ENCODE measurements at regions not wholly inside any gene's neighbourhood (a gene's known extent, or its start where the extent isn't known, plus 50 kb on each side); places are given as distances from the start of the nearest gene placed in this dataset.
"Not testable (repeated sequence)": the region's sequence is repeated elsewhere in the genome, so short reads cannot be mapped to it uniquely, and the experiment has no call there.

DNA sequence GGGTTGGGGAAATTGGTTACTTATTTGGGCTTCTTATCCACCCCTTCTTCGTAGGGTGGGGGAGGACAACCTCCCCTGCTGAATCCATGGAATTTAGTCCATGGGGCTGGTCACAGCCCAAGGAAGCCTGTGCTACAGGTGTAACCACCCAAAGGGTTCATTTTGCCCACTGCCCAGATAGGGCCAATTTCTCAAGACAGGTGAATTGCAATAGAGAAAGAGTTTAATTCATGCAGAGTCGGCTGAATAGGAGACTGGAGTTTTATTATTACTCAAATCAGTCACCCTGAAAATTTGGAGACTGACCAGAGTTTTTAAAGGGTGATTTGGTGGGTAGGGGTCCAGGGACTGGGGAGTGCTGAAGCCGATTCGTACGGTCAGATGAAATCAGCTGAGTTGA is 101.5 kb upstream of the HS3ST2 start:
- Histone ChIP-seq H3K4me1 (ENCODE audit: control insufficient read depth in 1 of 2, insufficient read depth in 2 of 2, low read length in 2 of 2) (no peaks in the 10 kb centered on the region), H3K4me2 (replicated peaks; ENCODE audit: extremely low read depth, low read length, poor library complexity, severe bottlenecking) (no peak overlapping the region), H2AFZ (ENCODE audit: insufficient read depth, low read depth, low read length, poor library complexity, severe bottlenecking) (no peak overlapping the region), H3K4me3 (replicated peaks in 1 of 3; ENCODE audit: low read depth in 2 of 3, low read length in 3 of 3) (no peak overlapping the region), H3K9ac (ENCODE audit: insufficient read depth, low read length, poor library complexity, severe bottlenecking) (no peak overlapping the region), H3K36me3 (replicated peaks in 1 of 2; ENCODE audit: control insufficient read depth in 1 of 2, insufficient read depth in 2 of 2, low read length in 2 of 2) (no peaks in the 10 kb centered on the region), H4K20me1 (ENCODE audit: insufficient read depth, low read length) (no peaks in the 10 kb centered on the region), H3K27ac (ENCODE audit: low read depth in 1 of 2, low read length in 2 of 2) (no peak overlapping the region), H3K79me2 (ENCODE audit: insufficient read depth, low read length) (no peaks in the 10 kb centered on the region), H3K27me3 (ENCODE audit: control insufficient read depth in 2 of 2, insufficient read depth in 2 of 2, low read length in 2 of 2) (no peaks in the 10 kb centered on the region), H3K9me3 (replicated peaks in 1 of 2; ENCODE audit: control insufficient read depth in 1 of 2, insufficient read depth in 1 of 2, low read length in 2 of 2) (peaks cover 18 to 21% of the 10 kb centered on the region in 2 donors)
- H3K36me3 Mint-ChIP-seq = no peaks in the 10 kb centered on the region
- no peak overlapping the region for H3K4me3 Mint-ChIP-seq
- TF ChIP-seq, protein P1, sequence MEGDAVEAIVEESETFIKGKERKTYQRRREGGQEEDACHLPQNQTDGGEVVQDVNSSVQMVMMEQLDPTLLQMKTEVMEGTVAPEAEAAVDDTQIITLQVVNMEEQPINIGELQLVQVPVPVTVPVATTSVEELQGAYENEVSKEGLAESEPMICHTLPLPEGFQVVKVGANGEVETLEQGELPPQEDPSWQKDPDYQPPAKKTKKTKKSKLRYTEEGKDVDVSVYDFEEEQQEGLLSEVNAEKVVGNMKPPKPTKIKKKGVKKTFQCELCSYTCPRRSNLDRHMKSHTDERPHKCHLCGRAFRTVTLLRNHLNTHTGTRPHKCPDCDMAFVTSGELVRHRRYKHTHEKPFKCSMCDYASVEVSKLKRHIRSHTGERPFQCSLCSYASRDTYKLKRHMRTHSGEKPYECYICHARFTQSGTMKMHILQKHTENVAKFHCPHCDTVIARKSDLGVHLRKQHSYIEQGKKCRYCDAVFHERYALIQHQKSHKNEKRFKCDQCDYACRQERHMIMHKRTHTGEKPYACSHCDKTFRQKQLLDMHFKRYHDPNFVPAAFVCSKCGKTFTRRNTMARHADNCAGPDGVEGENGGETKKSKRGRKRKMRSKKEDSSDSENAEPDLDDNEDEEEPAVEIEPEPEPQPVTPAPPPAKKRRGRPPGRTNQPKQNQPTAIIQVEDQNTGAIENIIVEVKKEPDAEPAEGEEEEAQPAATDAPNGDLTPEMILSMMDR (IDR thresholded peaks at IDR 0.05) = no peak
- intact Hi-C loops (cut with micrococcal nuclease) = no loop called here
- no peaks in the 10 kb centered on the region for H3K4me1 Mint-ChIP-seq
- H3K27me3 Mint-ChIP-seq (ENCODE audit: low read depth in 3 of 3) = peaks cover 3 to 7% (median 4%) of the 10 kb centered on the region in 3 donors
- peaks cover 18 to 26% (median 26%) of the 10 kb centered on the region in 7 donors for H3K9me3 Mint-ChIP-seq
- 100% methylated on average over 3 of the region's 5 CpGs for WGBS (ENCODE audit: insufficient coverage)
- DNase-seq = no peak
- H3K27ac Mint-ChIP-seq = no peak overlapping the region

- H3K4me1 Mint-ChIP-seq; H3K4me1 ChIP-seq (ENCODE audit: control insufficient read depth in 1 of 2, insufficient read depth in 2 of 2, low read length in 2 of 2); H3K4me2 ChIP-seq (replicated peaks; ENCODE audit: extremely low read depth, low read length, poor library complexity, severe bottlenecking); H3K9me3 ChIP-seq (replicated peaks in 1 of 2; ENCODE audit: control insufficient read depth in 1 of 2, insufficient read depth in 1 of 2, low read length in 2 of 2); H3K27me3 ChIP-seq (ENCODE audit: control insufficient read depth in 2 of 2, insufficient read depth in 2 of 2, low read length in 2 of 2); H3K27ac Mint-ChIP-seq; H3K9ac ChIP-seq (ENCODE audit: insufficient read depth, low read length, poor library complexity, severe bottlenecking); H2AFZ ChIP-seq (ENCODE audit: insufficient read depth, low read depth, low read length, poor library complexity, severe bottlenecking); intact Hi-C loops (cut with micrococcal nuclease); DNase-seq; H3K36me3 Mint-ChIP-seq; H3K4me3 ChIP-seq (replicated peaks in 1 of 3; ENCODE audit: low read depth in 2 of 3, low read length in 3 of 3); H3K27ac ChIP-seq (ENCODE audit: low read depth in 1 of 2, low read length in 2 of 2); H3K79me2 ChIP-seq (ENCODE audit: insufficient read depth, low read length); H3K36me3 ChIP-seq (replicated peaks in 1 of 2; ENCODE audit: control insufficient read depth in 1 of 2, insufficient read depth in 2 of 2, low read length in 2 of 2); H3K4me3 Mint-ChIP-seq; H4K20me1 ChIP-seq (ENCODE audit: insufficient read depth, low read length): not testable (repeated sequence)
- H3K9me3 Mint-ChIP-seq = peaks cover 0 to 13% (median 9%) of the 10 kb centered on the region in 7 donors
- H3K27me3 Mint-ChIP-seq (ENCODE audit: low read depth in 3 of 3) = peaks cover 2 to 18% (median 6%) of the 10 kb centered on the region in 3 donors
- 90% methylated on average over 2 of the region's 2 CpGs for WGBS (ENCODE audit: insufficient coverage)
Measured at GRCh38 chr16:22718598-22718997, 95.4 kb upstream of the HS3ST2 start.

All from CD14-positive monocyte (primary cell).